RWPE1 (cell line): ENCODE measurements at regions not wholly inside any gene's neighbourhood (a gene's known extent, or its start where the extent isn't known, plus 50 kb on each side); places are given as distances from the start of the nearest gene placed in this dataset.

Experiments used
- CTCF ChIA-PET: fragments of 350-600 bp; sonication (Branson Sonifier 250); formaldehyde crosslinking; extraction: SDS; loops from one replicate; lab custom pipeline; 2021; lab: Yijun Ruan, JAX
- POLR2A ChIA-PET: fragments of 400-600 bp; formaldehyde crosslinking; extraction: SDS; loops from one replicate; lab custom pipeline; 2020; ENCODE audit warnings: antibody characterized with exemption; ENCODE audit not compliant: low non-redundant PET; lab: Yijun Ruan, JAX
- DNase-seq: peaks from one replicate; pipeline ENCODE4 v3.0.0; 2012; ENCODE audit warnings: low spot score
- H3K27ac ChIP-seq: fragments of 450-650 bp; 2 replicates; pipeline ENCODE4 v1.5.1; 2017
- CTCF ChIP-seq: fragments of 450-650 bp; conservative IDR thresholded peaks from 2 replicates; pipeline ENCODE4 v1.5.1; 2017; ENCODE audit warnings: low read depth, mild to moderate bottlenecking

DNA sequence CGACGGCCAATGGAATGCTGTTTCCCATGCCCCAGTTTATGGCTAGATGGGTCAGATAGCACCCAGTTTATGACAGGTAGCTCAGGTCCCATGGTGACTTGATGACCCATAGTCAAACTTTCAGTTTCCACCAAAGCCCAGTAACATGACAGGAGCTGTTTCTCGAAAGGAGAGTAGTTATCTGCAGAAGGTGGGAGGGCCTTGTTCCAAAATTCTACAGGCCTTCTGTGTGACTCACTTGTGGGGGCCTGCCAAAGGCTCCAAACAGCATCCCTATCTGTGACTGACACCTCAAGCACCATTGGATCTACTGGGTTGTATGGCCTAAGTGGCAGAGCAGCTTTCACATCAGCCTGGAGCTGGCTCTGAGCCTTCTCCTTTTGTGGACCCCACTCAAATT is 379.7 kb upstream of the MANEA start:
- ChIA-PET POLR2A (no interaction called here), CTCF (no interaction called here)
- no peak overlapping the region for H3K27ac ChIP-seq
- DNase-seq = no peak
- TF ChIP-seq CTCF = no peak

GRCh38 chr6:95203153-95203754 is 374.1 kb upstream of the MANEA start:
- DNase-seq = peak; percentile 25
- TF ChIP-seq CTCF = peak; percentile 78
- ChIA-PET POLR2A (no interaction called here), CTCF (interaction anchor here (0.5 to 2.5 kb wide), 14 partner anchors 10 to 1458 kb away, joined by 3 to 29 read pairs (median 3); no protein-coding TSS in a partner anchor)
- H3K27ac ChIP-seq = no peak overlapping the region

DNA sequence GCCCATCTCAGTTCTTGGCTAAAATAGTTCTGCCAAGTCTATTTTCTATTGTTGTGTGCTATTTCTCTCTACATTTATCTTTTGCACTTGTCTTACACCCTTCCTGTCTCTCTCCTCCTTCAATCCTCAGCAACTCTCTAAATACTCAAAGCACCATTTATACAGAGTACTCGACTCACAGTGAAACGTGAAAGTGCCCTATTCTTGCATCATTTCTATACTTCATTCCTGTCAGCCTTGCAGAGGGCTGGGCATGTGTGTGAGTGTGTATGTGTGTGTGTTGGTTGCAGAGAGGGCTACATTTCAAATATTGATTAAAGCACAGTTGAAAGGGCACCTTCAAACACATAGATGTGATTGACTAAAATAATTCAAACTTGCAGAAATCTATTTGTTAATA is 373.2 kb upstream of the MANEA start:
- POLR2A ChIA-PET = no interaction called here
- no peak overlapping the region for H3K27ac ChIP-seq
- CTCF ChIA-PET = interaction anchor here (0.6 to 2.5 kb wide), 3 partner anchors 74 to 600 kb away, joined by 3 to 29 read pairs (median 4); no protein-coding TSS in a partner anchor

GRCh38 chr6:95208621-95209020 is 368.7 kb upstream of the MANEA start:
- TF ChIP-seq CTCF = no peak
- no peak overlapping the region for H3K27ac ChIP-seq
- no peak for DNase-seq
- ChIA-PET CTCF (no interaction called here), POLR2A (no interaction called here)

More for the DNA sequence above, 373.2 kb upstream of the MANEA start:
- no peak for DNase-seq
- no peak for TF ChIP-seq CTCF

DNA sequence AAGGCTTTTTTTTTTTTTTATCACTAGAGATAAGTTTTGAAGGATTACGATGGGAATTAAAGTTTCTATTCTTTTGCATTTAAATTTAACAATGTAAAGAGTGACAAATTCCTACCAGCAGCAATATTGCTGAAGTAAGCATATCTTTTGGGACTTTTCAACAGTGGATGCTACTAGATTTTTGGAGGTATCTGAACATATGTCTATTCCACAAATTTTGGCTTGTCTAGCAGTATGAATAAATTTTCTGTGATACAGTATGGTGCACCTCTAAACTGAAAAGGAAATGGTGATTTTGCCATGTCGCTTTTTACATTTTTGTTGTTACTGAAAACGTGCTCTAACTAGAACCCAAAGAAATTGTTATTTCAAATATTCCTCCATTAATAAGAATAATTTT is 368.3 kb upstream of the MANEA start:
- no peak for TF ChIP-seq CTCF
- H3K27ac ChIP-seq = no peak overlapping the region
- CTCF ChIA-PET = no interaction called here
- DNase-seq = no peak
- POLR2A ChIA-PET = no interaction called here

GRCh38 chr6:95216555-95216954 is 360.8 kb upstream of the MANEA start:
- H3K27ac ChIP-seq = no peak overlapping the region
- DNase-seq = no peak
- CTCF ChIA-PET = no interaction called here

More at GRCh38 chr6:95216555-95216954, 360.8 kb upstream of the MANEA start:
- no peak for TF ChIP-seq CTCF
- POLR2A ChIA-PET = no interaction called here
